HG03342 (cell line): ENCODE measurements at regions not wholly inside any gene's neighbourhood (a gene's known extent, or its start where the extent isn't known, plus 50 kb on each side); places are given as distances from the start of the nearest gene placed in this dataset.
A peak's percentile ranks its signal among the peaks of the same experiment; 100 is the strongest.
"Not testable (repeated sequence)": the region's sequence is repeated elsewhere in the genome, so short reads cannot be mapped to it uniquely, and the experiment has no call there.

Experiments used
- ATAC-seq: cut with Tn5 transposase; IDR thresholded peaks from one replicate; pipeline ENCODE4 v1.9.1; 2021; ENCODE audit warnings: mild to moderate bottlenecking, moderate library complexity; ENCODE audit not compliant: unreplicated experiment

DNA sequence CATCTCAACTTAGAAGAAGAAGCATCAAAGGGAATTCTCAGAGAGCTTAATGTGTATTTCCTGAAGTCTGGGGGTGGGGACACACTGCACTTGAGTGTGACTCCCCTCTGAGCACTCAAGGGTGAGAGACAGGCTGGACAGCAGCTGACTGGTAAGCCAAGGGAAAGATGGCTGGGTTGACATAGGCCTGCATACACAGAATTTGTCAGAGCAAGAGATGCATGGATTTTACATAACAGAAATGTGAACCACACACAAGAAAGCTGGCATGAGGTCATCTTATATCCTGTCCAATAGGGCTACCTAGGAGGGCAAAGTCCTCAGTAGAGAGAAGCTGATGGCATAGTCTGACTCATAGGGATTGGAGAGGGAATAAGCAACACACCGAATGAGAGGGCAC lies 114.3 kb upstream of the EPB41L4A start:
- no peak for ATAC-seq

GRCh38 chr5:112534067-112534583 lies 115.0 kb upstream of the EPB41L4A start:
- ATAC-seq, result no peak

GRCh38 chr5:112534611-112535255 lies 115.7 kb upstream of the EPB41L4A start:
- no peak for ATAC-seq

DNA sequence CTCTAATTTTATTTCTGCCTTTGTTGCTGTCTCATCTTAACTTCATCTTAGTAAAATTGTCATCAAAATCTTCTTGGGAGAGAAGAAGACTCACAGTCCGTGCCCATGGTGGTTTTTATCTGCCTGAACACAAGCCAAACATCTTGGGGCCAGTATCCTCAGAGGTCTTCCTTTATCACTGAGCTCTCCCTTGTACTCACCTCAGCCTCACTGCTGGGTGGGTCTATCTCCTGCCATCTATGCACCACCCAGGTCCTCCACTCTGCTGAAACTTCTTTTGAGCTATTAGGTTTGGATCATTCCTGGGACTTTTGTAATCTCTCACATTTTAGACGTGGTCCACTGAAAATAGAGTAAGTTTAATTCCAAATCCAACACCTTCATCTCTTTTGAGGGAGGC lies 116.3 kb upstream of the EPB41L4A start:
- no peak for ATAC-seq

- ATAC-seq, result not testable (repeated sequence)
Measured at GRCh38 chr5:112544558-112544957, 125.5 kb upstream of the EPB41L4A start.

GRCh38 chr5:112546946-112547592 lies 128.0 kb upstream of the EPB41L4A start:
- no peak for ATAC-seq

DNA sequence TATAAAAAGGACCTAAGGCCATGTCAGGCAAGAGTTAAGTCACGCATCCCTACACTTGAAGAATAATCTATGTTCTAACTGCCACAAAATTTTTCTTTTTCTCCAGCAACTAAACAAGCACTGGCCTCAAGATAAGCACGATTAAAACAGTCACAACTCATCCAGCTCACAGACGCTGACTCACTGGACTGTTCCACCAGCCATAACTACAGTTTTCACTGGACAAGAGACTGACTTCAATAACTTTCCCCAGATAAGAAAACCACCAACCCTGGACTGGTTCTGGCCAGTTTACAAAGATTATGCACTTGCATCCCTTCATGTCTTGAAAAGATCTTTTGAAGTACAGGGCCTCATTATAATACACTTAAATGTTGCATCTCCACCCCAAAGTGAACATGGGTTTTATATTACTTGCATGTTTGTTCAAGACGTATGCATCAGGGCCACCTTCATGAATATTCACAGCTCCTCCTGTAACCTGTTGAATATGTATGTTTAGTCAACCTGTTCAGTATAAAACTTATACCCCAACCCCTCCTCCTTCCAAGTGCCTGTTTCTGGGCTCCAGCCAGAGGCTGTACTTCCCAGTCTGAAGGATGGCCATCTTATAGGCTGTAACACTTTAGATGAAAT lies 129.3 kb upstream of the EPB41L4A start:
- no peak for ATAC-seq

DNA sequence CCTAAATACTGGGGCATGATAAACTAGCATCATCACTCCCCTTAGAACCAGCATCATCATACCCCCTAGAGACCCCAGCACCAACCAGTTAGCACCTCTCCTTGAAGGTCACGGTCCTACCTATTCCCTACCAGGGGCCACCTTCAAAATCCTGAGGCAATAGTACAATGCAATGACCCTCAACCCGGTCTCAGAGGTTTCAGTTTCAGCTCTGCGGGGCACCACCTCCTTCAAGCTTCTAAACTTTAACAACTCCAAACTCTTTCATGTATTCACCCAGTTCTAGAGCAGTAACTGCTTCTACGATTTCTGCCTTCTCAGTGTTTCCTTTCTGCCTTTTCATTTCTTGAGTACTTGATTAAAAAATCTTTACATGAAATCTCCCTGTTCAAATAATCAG lies 130.1 kb upstream of the EPB41L4A start:
- ATAC-seq, result no peak

DNA sequence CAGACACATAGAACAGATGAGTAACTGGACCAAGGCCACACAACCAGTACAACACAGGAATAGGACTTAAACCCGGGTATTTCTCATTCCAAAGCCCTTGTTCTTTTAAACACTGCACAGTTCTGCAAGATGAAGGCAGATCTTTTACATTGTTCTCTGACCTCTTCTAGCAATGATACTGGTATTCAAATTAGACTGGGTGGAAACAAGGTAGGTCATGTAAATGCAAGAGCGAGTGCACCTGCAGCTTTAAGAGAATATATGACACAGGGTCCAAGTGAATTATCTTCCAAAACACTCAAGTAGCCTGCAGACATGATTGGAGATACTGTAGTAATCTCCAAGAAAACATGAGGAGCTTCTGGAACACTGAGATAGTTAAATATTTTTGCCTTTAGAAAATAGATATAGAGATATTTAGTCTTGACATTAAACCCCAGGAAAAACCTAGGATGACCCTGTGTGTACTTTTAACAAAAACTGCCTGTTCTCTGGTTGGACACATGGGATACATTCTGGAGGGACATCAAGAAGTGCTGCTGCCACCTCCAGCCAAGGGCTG lies 130.6 kb upstream of the EPB41L4A start:
- no peak for ATAC-seq

- peak; percentile 46 for ATAC-seq
Measured at GRCh38 chr5:112551419-112552032, 132.4 kb upstream of the EPB41L4A start.

DNA sequence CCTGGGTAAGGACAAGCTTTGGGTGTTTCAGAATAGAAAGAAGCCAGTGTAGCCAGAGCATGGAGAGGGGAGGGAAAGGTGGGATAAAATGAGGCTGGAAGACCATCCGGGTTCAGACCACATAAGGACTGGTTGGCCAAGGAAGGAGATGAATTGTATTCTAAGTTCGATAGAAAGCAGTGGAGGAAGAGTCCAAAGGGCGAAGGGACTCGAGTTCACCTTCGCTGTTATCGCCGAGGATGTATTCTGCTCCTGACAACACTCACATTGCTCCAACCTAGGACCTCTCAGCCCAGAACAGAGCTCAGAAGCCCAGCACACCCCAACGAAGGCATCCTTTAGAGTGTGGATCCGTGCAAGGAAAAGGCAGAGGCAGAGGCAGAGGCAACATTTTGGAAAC lies 133.1 kb upstream of the EPB41L4A start:
- ATAC-seq, result no peak

DNA sequence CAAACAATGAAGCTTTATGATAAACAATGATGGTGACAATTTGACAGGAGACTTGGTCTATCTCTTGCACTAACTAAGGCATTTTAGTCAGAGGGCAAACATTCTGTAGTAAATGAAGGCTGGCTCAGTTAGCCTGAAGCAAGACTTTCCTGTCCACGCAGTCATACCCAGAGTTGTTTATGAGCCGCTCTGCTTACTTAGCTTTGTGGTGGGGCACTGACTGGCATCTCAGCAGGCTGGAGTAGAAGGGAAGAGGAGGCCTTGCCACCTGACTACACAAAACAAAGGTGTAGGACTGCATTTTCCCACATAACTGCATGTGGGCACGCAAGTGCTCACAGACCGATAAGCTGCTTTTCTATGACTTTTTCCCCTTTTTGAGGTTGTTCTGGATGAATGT lies 133.7 kb upstream of the EPB41L4A start:
- ATAC-seq, result no peak

DNA sequence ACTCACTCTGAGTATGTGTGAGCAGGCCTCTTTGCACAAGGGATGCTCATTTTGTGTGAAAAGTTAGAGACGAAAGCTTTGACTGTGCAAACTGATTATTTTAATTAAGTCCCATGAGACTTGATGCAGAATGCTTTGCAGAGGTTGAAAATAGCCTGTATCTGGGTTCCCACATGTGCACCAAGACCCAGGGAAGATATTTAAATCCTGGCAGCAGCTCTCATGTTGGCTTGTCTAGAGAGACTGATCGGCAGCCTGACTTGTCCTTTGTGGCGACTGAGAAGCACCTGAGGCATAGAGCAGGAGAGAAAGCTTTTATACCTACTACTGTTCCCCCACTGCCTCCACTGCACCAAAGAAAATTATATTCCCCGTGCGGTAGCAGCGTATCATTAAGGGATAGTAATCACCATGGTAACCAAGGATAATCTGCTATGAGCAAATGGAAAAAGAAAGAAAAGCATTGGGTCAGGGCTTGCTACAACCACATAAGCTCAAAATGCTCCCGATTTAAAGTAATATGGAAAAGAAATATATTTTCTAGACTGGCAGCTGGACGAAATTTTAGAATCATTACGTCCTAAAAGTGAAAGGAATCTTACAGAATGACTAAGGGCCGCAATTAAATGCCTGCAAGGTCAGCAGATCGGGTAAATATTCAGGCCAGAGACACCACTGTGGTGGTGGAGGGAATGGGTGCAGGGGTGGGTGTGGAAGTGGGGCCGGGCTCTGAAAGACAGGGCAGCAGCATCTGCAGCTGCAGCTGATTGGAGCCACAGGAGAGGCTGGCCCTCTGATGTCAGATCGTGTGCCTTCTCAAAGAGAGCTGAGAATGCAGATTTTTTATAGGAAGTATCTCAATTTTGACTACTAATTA lies 135.3 kb upstream of the EPB41L4A start:
- ATAC-seq, result no peak

GRCh38 chr5:112555197-112555596 lies 136.1 kb upstream of the EPB41L4A start:
- ATAC-seq, result no peak

DNA sequence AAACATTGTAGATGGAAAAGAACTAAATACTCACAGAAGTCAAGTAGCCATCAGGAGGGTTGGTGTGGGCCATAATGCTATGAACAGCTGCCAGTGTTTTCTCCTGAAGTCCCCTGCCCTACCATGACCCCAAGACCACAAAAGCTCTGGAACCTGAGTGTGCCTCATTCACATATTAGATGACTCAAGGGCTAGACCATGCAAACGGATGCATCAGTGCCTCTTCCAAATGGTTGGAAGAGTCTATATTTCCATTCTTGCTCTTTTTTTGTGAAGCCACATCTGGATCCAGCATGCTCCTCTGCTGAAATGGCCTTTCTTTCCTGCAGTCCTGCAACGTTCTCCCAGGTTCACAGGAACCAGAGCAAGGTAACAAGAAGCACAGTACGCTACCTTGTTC lies 136.6 kb upstream of the EPB41L4A start:
- no peak for ATAC-seq

DNA sequence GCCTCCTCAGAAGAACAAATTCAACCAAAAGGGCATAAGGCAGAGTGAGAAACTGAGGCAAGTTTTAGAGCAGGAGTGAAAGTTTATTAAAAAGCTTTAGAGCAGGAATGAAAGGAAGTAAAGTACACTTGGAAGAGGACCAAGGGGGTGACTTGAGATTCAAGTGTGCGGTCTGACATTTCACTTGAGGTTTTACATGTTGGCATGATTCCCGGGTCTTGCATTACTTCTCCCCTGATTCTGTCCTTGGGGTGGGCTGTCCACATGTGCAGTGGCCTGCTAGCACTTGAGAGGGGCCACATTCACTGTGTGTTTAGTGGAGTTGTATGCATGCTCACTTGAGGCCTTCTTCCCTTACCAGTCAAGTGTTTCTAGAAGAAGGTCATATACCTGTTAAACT lies 140.4 kb upstream of the EPB41L4A start:
- not testable (repeated sequence) for ATAC-seq

- ATAC-seq, result no peak
Measured at GRCh38 chr5:112560371-112560770, 141.3 kb upstream of the EPB41L4A start.

DNA sequence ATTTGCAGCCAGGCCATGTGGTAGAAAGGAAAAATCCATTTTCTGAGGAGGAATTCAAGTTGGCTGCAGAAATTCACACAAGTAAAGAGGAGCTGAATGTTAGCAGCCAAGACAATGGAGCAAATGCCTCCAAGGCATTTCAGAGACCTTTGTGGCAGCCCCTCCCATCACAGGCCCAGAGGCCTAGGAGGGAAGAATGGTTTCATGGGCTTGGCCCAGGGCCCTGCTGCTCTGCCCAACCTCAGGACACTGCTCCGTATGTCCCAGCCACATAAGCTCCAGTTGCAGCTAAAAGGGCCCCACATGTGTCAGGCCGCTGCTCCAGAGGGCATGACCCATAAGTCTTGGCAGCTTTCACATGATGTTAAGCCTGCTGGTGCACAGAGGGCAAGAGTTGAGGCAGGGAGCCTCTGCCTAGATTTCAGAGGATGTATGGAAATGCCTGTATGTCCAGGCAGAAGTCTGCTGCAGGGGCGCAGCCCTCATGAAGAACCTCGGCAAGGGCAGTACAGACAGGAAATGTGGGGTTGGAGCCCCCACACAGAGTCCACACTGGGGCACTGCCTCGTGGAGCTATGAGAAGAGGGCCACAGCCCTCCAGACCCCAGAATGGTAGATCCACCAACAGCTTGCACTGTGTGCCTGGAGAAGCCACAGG lies 144.2 kb upstream of the EPB41L4A start:
- ATAC-seq, result no peak

GRCh38 chr5:112566251-112566650 lies 147.2 kb upstream of the EPB41L4A start:
- no peak for ATAC-seq

- no peak for ATAC-seq
Measured at GRCh38 chr5:112569596-112569995, 150.5 kb upstream of the EPB41L4A start.
